NOMO-1 (cell line): ENCODE measurements at regions not wholly inside any gene's neighbourhood (a gene's known extent, or its start where the extent isn't known, plus 50 kb on each side); places are given as distances from the start of the nearest gene placed in this dataset.

Source experiments
- DNase-seq, 2 experiments: peaks; one replicate each; lab custom pipeline; 2025; ENCODE audit not compliant: unreplicated experiment in 2 of 2; lab: John Stamatoyannopoulos, UW

GRCh38 chr9:131809941-131810344 is 70.1 kb upstream of the RAPGEF1 start:
- no peak for DNase-seq

- no peak for DNase-seq
Measured at GRCh38 chr9:131808291-131808690, 68.4 kb upstream of the RAPGEF1 start.

- no peak for DNase-seq
Measured at GRCh38 chr9:131807144-131807983, 67.5 kb upstream of the RAPGEF1 start.

DNA sequence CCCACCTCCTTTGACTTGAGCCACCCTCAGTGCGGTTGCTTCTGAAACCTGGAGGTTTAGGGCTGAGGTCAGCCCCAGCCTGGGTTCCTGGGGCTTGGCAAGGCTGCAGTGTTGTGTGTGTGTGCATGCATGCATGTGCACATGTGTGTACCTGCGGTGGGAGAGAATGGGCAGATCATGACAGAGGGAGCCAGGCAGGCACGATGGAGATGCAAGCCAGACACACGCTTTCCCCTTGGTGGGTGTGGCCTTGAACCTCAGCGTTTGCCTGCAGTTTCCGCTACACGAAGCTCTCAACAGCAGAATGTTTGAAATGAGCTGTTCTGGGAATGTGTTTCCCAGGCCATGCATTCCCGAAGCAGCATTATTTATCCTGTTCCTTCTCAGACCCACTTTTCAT is 65.9 kb upstream of the RAPGEF1 start:
- DNase-seq = no peak

DNA sequence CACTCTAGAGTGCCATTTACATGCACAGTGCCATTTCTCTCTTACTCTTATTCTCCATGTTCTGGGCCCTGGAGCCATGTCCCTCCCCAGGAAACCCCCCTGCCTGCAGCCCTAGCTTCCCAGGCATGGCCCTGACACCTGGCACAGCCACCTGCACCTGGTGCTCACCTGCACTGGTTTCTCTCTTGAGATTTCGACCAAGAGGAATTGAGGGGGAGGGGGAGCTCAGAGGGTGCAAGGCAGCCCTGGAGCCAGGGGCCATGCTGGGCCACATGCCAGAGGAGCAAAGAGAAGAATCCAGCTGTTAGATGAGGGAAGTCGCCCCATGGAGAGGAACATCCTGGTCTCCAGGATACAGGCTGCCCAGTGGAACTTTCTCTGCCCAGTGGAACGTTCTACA is 65.0 kb upstream of the RAPGEF1 start:
- no peak for DNase-seq

- no peak for DNase-seq
Measured at GRCh38 chr9:131803758-131804411, 64.0 kb upstream of the RAPGEF1 start.

- DNase-seq = no peak
Measured at GRCh38 chr9:131801810-131802209, 61.9 kb upstream of the RAPGEF1 start.

DNA sequence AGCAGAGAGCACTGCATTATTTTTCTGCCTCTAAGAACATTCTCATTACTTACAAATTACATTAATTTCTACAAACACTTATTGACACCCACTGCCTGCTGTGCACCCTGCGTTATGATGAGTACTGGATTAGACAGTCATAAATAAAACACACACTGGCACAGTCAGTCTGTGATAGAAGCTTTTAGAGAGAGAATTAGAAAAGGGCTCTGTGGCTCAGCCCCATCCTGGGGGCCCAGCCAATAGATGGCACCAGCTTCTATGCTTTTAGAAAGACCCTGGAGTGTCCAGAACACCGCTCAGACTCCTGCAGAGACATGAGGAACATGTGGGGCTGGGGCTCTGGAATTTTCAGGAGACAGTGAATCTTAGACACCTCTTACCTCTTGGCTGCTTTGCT is 61.0 kb upstream of the RAPGEF1 start:
- DNase-seq = no peak

GRCh38 chr9:131800366-131800765 is 60.5 kb upstream of the RAPGEF1 start:
- no peak for DNase-seq

GRCh38 chr9:131799177-131799823 is 59.4 kb upstream of the RAPGEF1 start:
- peak; percentile 16 to 20 for DNase-seq

- DNase-seq = no peak
Measured at GRCh38 chr9:131798246-131798645, 58.4 kb upstream of the RAPGEF1 start.

- no peak for DNase-seq
Measured at GRCh38 chr9:131794393-131794792, 54.5 kb upstream of the RAPGEF1 start.

DNA sequence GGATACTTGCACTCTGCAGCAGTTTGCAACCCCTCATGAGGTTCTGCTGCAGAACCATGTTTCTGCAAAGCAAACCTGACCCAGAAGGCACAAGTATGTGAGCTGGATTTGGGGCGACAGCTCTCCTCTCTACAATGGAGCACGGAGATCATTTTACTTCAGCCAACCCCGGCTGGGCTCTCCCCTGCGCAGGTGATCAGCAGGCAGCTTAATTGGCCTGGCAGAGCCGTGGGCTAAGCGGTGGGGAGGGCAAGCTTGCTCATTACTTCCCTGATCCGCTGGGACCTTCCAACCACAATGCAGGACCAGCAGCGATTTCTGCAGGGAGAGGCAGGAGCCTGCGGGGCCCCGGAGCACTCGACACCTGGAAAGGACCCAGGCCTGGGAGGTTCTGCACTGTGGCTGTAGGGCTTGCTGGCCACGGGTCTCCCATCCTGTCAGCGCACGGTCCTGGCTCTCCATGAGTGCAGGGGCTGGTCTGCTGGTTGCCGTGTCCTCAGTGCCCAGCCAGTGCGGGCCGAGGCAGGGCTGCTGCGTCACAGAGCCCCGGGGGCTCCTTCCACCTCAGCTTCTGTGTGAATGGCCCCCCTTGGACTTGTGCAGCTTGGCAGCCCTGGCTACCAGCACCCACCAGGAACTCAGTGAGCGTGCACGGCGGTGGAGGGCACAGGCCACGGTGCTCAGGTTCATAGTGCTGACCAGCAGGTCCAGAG is 51.8 kb upstream of the RAPGEF1 start:
- DNase-seq = no peak
